ENCODE measurements at regions not wholly inside any gene's neighbourhood (a gene's known extent, or its start where the extent isn't known, plus 50 kb on each side); places are given as distances from the start of the nearest gene placed in this dataset.

GRCh38 chr11:116615211-116615865, 157.4 kb downstream of the BUD13 start:
- in situ Hi-C loops (cut with HindIII; ENCODE audit: extremely low pct_ligation_motif_present, low pct_unique_long_range_greater_than_20kb) (no loop called here), intact Hi-C loops (cut with micrococcal nuclease; ENCODE audit: unreplicated experiment) (no loop called here)
- DNase-seq (ENCODE audit: low spot score) (no peak), FAIRE-seq (no peak), ATAC-seq (no peak; the same call in 2 of the 3 replicates)
- Histone ChIP-seq H2AFZ (ENCODE audit: low read length) (no peak overlapping the region), H3K4me2 (ENCODE audit: low read depth, low read length) (no peak overlapping the region), H3K9me3 (ENCODE audit: low read length) (no peaks in the 10 kb centered on the region), H3K27me3 (ENCODE audit: control insufficient read depth in 1 of 2, insufficient read depth in 2 of 2, low read length in 2 of 2) (no peaks in the 10 kb centered on the region; a peak in 1 of 5 replicates), H4K20me1 (ENCODE audit: insufficient read depth, low read length) (no peaks in the 10 kb centered on the region), H3K4me3 (replicated peaks in 1 of 3; ENCODE audit: insufficient read depth in 1 of 3, low read depth in 2 of 3, low read length in 3 of 3) (no peak overlapping the region), H3K36me3 (replicated peaks in 1 of 2; ENCODE audit: control insufficient read depth in 1 of 2, insufficient read depth in 2 of 2, low read length in 2 of 2) (no peaks in the 10 kb centered on the region), H3K79me2 (ENCODE audit: insufficient read depth, low read length) (no peaks in the 10 kb centered on the region), H3K4me1 (ENCODE audit: insufficient read depth, low read length) (no peaks in the 10 kb centered on the region), H3K27ac (ENCODE audit: extremely low read length, insufficient read depth, low read length) (no peak overlapping the region), H3K9ac (ENCODE audit: insufficient read depth, low read depth, low read length) (no peak overlapping the region)
- ChIA-PET CTCF (ENCODE audit: low intra/inter-chr PET ratio, low total read pairs) (no interaction called here), POLR2A (no interaction called here)
- TF ChIP-seq ZBTB10 (CRISPR knock-in tag; IDR thresholded peaks at IDR 0.05; ENCODE audit: borderline replicate concordance) (no peak), SP140L (CRISPR knock-in tag; IDR thresholded peaks at IDR 0.05; ENCODE audit: borderline replicate concordance) (no peak), SSRP1 (CRISPR knock-in tag; IDR thresholded peaks at IDR 0.05) (no peak), NR2F6 (IDR thresholded peaks at IDR 0.05) (no peak), NR2F6 (CRISPR knock-in tag; IDR thresholded peaks at IDR 0.05) (no peak), YEATS2 (CRISPR knock-in tag; IDR thresholded peaks at IDR 0.05; ENCODE audit: borderline replicate concordance) (no peak), ATF3 (CRISPR knock-in tag; IDR thresholded peaks at IDR 0.05) (no peak), SKIL (CRISPR knock-in tag; IDR thresholded peaks at IDR 0.05; ENCODE audit: borderline replicate concordance) (no peak), NR1H2 (CRISPR knock-in tag; IDR thresholded peaks at IDR 0.05; ENCODE audit: borderline replicate concordance, low read depth) (no peak), FOXP1 (IDR thresholded peaks at IDR 0.05) (no peak), FOXP1 (CRISPR knock-in tag; IDR thresholded peaks at IDR 0.05) (no peak)
- BruUV-seq (replicated peaks): no TSS peak
- 57% methylated on average over 4 of the region's 7 CpGs for WGBS (ENCODE audit: low lambda C conversion rate)

Measured in HepG2 (cell line).